Neural progenitor cell (in vitro differentiated cells): ENCODE measurements at regions not wholly inside any gene's neighbourhood (a gene's known extent, or its start where the extent isn't known, plus 50 kb on each side); places are given as distances from the start of the nearest gene placed in this dataset.

ENCODE experiments used
- DNase-seq: peaks from one replicate; pipeline ENCODE4 v3.0.0-alpha.2; 2016; ENCODE audit warnings: low spot score
- H2AFZ ChIP-seq: fragments of 200-600 bp; sonication (generic); replicated peaks from 2 replicates; pipeline ENCODE4 v1.6.1; 2016; ENCODE audit warnings: antibody characterized with exemption
- H3F3A ChIP-seq: fragments of 200-600 bp; sonication (generic); 2 replicates; pipeline ENCODE4 v1.6.1; 2016; ENCODE audit warnings: antibody characterized with exemption, low read depth
- H3K27ac ChIP-seq: fragments of 200-600 bp; sonication (generic); 2 replicates; pipeline ENCODE4 v1.5.1; 2016; ENCODE audit warnings: mild to moderate bottlenecking
- H3K27me3 ChIP-seq: fragments of 200-600 bp; sonication (generic); 2 replicates; pipeline ENCODE4 v1.6.1; 2016; ENCODE audit warnings: mild to moderate bottlenecking, moderate library complexity
- H3K36me3 ChIP-seq: fragments of 200-600 bp; sonication (generic); 2 replicates; pipeline ENCODE4 v1.5.1; 2016
- H3K4me1 ChIP-seq: fragments of 200-600 bp; sonication (generic); 2 replicates; pipeline ENCODE4 v1.6.1; 2016; ENCODE audit warnings: mixed run types
- H3K4me2 ChIP-seq: fragments of 200-600 bp; sonication (generic); 2 replicates; pipeline ENCODE4 v1.6.1; 2016
- H3K4me3 ChIP-seq: fragments of 200-600 bp; sonication (generic); 2 replicates; pipeline ENCODE4 v1.5.1; 2016
- H3K79me2 ChIP-seq: fragments of 200-600 bp; sonication (generic); 2 replicates; pipeline ENCODE4 v1.6.1; 2016; ENCODE audit warnings: low read depth
- H3K9ac ChIP-seq: fragments of 200-600 bp; sonication (generic); 2 replicates; pipeline ENCODE4 v1.6.1; 2016
- H3K9me3 ChIP-seq: fragments of 200-600 bp; sonication (generic); 2 replicates; pipeline ENCODE4 v1.5.1; 2016; ENCODE audit warnings: low read depth
- H4K20me1 ChIP-seq: fragments of 200-600 bp; sonication (generic); 2 replicates; pipeline ENCODE4 v1.6.1; 2016; ENCODE audit warnings: low read depth
- H3K27ac Mint-ChIP-seq: 3 replicates; pipeline ENCODE4 v1.8.0; 2021; ENCODE audit warnings: mixed read lengths
- H3K27me3 Mint-ChIP-seq: 2 replicates; pipeline ENCODE4 v1.8.0; 2022; ENCODE audit warnings: low read depth, mild to moderate bottlenecking, inconsistent platforms, moderate library complexity, mixed read lengths; ENCODE audit not compliant: insufficient read depth
- H3K36me3 Mint-ChIP-seq: 3 replicates; pipeline ENCODE4 v1.8.0; 2021; ENCODE audit warnings: mixed read lengths
- H3K4me1 Mint-ChIP-seq: 3 replicates; pipeline ENCODE4 v1.8.0; 2021; ENCODE audit warnings: mixed read lengths
- H3K4me3 Mint-ChIP-seq: 3 replicates; pipeline ENCODE4 v1.8.0; 2021; ENCODE audit warnings: mild to moderate bottlenecking, moderate library complexity, mixed read lengths
- H3K9me3 Mint-ChIP-seq: 3 replicates; pipeline ENCODE4 v1.8.0; 2020; ENCODE audit warnings: mixed read lengths
- EZH2 ChIP-seq: fragments of 200-600 bp; sonication (generic); IDR thresholded peaks from 2 replicates; pipeline ENCODE4 v1.6.1; 2017; ENCODE audit warnings: antibody characterized with exemption, mild to moderate bottlenecking, moderate library complexity
- EZH2phosphoT487 ChIP-seq: fragments of 200-600 bp; sonication (generic); IDR thresholded peaks from 2 replicates; pipeline ENCODE4 v1.6.1; 2017; ENCODE audit warnings: antibody characterized with exemption
- TF ChIP-seq, protein P1 (sequence below): fragments of 200-600 bp; sonication (generic); IDR thresholded peaks from 2 replicates; pipeline ENCODE4 v1.5.1; 2017; ENCODE audit warnings: antibody characterized with exemption, mild to moderate bottlenecking

- no peaks in the 10 kb centered on the region for H3K9me3 ChIP-seq
- no peaks in the 10 kb centered on the region for H4K20me1 ChIP-seq
- peak overlapping the region; percentile 70 for H3K27ac Mint-ChIP-seq
- H3K79me2 ChIP-seq = no peaks in the 10 kb centered on the region
- no peak overlapping the region for H3K27ac ChIP-seq
- H3F3A ChIP-seq = peaks cover 15% of the 10 kb centered on the region
- H2AFZ ChIP-seq = peak overlapping the region; percentile 81
- peak overlapping the region; percentile 73 for H3K4me3 Mint-ChIP-seq
- no peak overlapping the region for H3K9ac ChIP-seq
- no peaks in the 10 kb centered on the region for H3K36me3 Mint-ChIP-seq
- H3K36me3 ChIP-seq = no peaks in the 10 kb centered on the region
- no peaks in the 10 kb centered on the region for H3K9me3 Mint-ChIP-seq
- TF ChIP-seq EZH2 (peak; percentile 42), EZH2phosphoT487 (no peak)
- DNase-seq = peak; percentile 82
- H3K4me3 ChIP-seq = peak overlapping the region; percentile 37
- H3K4me1 Mint-ChIP-seq = peaks cover 14% of the 10 kb centered on the region
- no peaks in the 10 kb centered on the region for H3K27me3 ChIP-seq
- H3K4me2 ChIP-seq = peak overlapping the region; percentile 78
- peaks cover 7% of the 10 kb centered on the region for H3K4me1 ChIP-seq
- H3K27me3 Mint-ChIP-seq = peaks cover 6% of the 10 kb centered on the region
These were observed 62.9 kb downstream of the GLRX5 start for GRCh38 chr14:95597784-95598211.

DNA sequence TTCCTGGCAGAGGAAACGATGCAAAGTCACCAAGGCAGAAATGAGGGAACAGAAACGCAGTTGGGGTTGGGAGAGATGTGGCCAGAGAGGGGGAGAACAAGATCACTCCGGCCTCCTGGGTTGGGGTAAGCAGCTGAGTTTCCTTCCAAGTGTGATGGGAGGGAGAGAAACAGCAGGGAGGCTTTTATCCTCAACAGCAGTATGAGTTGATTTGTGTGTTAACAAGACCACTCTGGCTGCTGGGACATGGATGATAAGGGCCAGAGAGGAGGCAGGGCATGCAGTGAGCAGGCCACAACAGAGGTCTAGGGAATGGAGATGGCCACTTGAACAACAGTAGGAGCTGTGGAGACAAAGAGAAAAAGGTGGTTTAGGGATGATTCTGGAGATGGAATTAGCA lies 66.8 kb downstream of the GLRX5 start:
- no peak for TF ChIP-seq EZH2phosphoT487
- TF ChIP-seq, protein P1, sequence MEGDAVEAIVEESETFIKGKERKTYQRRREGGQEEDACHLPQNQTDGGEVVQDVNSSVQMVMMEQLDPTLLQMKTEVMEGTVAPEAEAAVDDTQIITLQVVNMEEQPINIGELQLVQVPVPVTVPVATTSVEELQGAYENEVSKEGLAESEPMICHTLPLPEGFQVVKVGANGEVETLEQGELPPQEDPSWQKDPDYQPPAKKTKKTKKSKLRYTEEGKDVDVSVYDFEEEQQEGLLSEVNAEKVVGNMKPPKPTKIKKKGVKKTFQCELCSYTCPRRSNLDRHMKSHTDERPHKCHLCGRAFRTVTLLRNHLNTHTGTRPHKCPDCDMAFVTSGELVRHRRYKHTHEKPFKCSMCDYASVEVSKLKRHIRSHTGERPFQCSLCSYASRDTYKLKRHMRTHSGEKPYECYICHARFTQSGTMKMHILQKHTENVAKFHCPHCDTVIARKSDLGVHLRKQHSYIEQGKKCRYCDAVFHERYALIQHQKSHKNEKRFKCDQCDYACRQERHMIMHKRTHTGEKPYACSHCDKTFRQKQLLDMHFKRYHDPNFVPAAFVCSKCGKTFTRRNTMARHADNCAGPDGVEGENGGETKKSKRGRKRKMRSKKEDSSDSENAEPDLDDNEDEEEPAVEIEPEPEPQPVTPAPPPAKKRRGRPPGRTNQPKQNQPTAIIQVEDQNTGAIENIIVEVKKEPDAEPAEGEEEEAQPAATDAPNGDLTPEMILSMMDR = no peak
- no peak for TF ChIP-seq EZH2
- H3K4me1 ChIP-seq = peaks cover 7% of the 10 kb centered on the region
- H2AFZ ChIP-seq = no peak overlapping the region

GRCh38 chr14:95603415-95603814 lies 68.6 kb downstream of the GLRX5 start:
- Histone ChIP-seq H3K4me1 (no peaks in the 10 kb centered on the region), H3K79me2 (no peaks in the 10 kb centered on the region), H3F3A (peaks cover 2% of the 10 kb centered on the region), H4K20me1 (no peaks in the 10 kb centered on the region), H3K9ac (no peak overlapping the region), H3K4me3 (no peak overlapping the region), H3K36me3 (no peaks in the 10 kb centered on the region), H3K9me3 (no peaks in the 10 kb centered on the region), H3K4me2 (no peak overlapping the region), H2AFZ (no peak overlapping the region), H3K27me3 (no peaks in the 10 kb centered on the region), H3K27ac (no peak overlapping the region)
- no peaks in the 10 kb centered on the region for H3K36me3 Mint-ChIP-seq
- no peak overlapping the region for H3K27ac Mint-ChIP-seq
- H3K27me3 Mint-ChIP-seq = peaks cover 6% of the 10 kb centered on the region
- no peak for DNase-seq
- H3K4me3 Mint-ChIP-seq = no peak overlapping the region
- TF ChIP-seq, protein P1 = no peak
- no peak for TF ChIP-seq EZH2phosphoT487
- no peaks in the 10 kb centered on the region for H3K9me3 Mint-ChIP-seq
- peaks cover 3% of the 10 kb centered on the region for H3K4me1 Mint-ChIP-seq

More for the DNA sequence above, 66.8 kb downstream of the GLRX5 start:
- Histone ChIP-seq H3K36me3 (no peaks in the 10 kb centered on the region), H3K27ac (no peak overlapping the region), H3K9ac (no peak overlapping the region), H3K4me2 (no peak overlapping the region), H4K20me1 (no peaks in the 10 kb centered on the region), H3K27me3 (no peaks in the 10 kb centered on the region), H3K4me3 (no peak overlapping the region), H3F3A (peaks cover 15% of the 10 kb centered on the region), H3K9me3 (no peaks in the 10 kb centered on the region), H3K79me2 (no peaks in the 10 kb centered on the region)
- Mint-ChIP-seq H3K27me3 (peaks cover 8% of the 10 kb centered on the region), H3K4me1 (peaks cover 14% of the 10 kb centered on the region), H3K9me3 (no peaks in the 10 kb centered on the region), H3K27ac (no peak overlapping the region), H3K4me3 (no peak overlapping the region), H3K36me3 (no peaks in the 10 kb centered on the region)
- no peak for DNase-seq

GRCh38 chr14:95606266-95606665 lies 71.4 kb downstream of the GLRX5 start:
- no peak for DNase-seq
- no peak overlapping the region for H3K9ac ChIP-seq
- H3K9me3 ChIP-seq = no peaks in the 10 kb centered on the region
- H3K4me1 Mint-ChIP-seq = no peaks in the 10 kb centered on the region
- no peaks in the 10 kb centered on the region for H4K20me1 ChIP-seq
- H3K27ac ChIP-seq = no peak overlapping the region
- H3K4me3 Mint-ChIP-seq = no peak overlapping the region
- TF ChIP-seq EZH2phosphoT487 = no peak
- TF ChIP-seq, protein P1 = no peak
- H3K4me2 ChIP-seq = no peak overlapping the region
- H3K9me3 Mint-ChIP-seq = no peaks in the 10 kb centered on the region
- no peaks in the 10 kb centered on the region for H3K36me3 Mint-ChIP-seq
- no peaks in the 10 kb centered on the region for H3K4me1 ChIP-seq
- H3K27ac Mint-ChIP-seq = no peak overlapping the region
- H3K27me3 Mint-ChIP-seq = peaks cover 11% of the 10 kb centered on the region
- H2AFZ ChIP-seq = no peak overlapping the region
- H3K27me3 ChIP-seq = no peaks in the 10 kb centered on the region
- no peak overlapping the region for H3K4me3 ChIP-seq
- H3K79me2 ChIP-seq = no peaks in the 10 kb centered on the region
- no peaks in the 10 kb centered on the region for H3F3A ChIP-seq
- H3K36me3 ChIP-seq = no peaks in the 10 kb centered on the region
